ENCODE measurements at regions not wholly inside any gene's neighbourhood (a gene's known extent, or its start where the extent isn't known, plus 50 kb on each side); places are given as distances from the start of the nearest gene placed in this dataset.

DNA sequence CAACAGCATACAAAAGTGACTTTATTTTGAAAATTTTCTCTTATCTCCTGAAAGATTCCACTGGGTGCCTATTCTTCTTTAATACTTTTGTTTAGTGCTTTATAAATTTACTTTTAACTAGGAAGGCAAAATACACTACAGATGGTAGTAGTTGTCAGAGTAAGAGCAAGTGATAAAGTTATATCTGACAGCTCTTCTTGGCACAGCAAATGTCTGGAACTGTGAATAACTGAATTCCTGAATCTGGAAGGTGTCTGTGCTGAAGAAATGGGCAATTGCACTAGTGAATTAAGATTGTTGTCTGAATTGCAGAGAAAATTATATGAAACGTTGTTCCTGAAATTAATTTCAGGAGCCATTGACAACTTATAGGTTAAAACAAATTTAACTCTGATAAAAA lies 213.8 kb upstream of the CBLB start:
- TF ChIP-seq, protein P1, sequence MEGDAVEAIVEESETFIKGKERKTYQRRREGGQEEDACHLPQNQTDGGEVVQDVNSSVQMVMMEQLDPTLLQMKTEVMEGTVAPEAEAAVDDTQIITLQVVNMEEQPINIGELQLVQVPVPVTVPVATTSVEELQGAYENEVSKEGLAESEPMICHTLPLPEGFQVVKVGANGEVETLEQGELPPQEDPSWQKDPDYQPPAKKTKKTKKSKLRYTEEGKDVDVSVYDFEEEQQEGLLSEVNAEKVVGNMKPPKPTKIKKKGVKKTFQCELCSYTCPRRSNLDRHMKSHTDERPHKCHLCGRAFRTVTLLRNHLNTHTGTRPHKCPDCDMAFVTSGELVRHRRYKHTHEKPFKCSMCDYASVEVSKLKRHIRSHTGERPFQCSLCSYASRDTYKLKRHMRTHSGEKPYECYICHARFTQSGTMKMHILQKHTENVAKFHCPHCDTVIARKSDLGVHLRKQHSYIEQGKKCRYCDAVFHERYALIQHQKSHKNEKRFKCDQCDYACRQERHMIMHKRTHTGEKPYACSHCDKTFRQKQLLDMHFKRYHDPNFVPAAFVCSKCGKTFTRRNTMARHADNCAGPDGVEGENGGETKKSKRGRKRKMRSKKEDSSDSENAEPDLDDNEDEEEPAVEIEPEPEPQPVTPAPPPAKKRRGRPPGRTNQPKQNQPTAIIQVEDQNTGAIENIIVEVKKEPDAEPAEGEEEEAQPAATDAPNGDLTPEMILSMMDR (IDR thresholded peaks at IDR 0.05; ENCODE audit: borderline replicate concordance, insufficient read depth, low read depth, low read length), result no peak
- no peak overlapping the region for H3K4me3 ChIP-seq (ENCODE audit: low read depth, low read length)

DNA sequence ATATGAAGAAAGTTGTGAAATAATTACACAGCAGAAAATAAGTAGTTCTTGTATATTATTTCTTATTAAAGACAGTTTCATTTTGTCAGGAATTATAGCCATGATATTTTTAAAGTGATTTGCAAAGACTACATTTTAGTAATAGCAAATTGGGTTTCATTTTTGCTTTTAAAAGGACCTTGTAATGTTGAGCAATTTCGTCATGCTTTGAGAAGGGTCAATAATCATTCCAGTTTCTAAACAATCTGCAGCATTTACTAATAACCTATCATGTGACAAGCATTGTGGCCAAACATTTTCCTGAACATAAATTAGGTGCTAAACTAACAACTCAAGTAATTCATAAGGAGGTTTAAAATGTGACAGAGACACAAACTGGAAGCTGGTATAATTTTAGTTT lies 214.4 kb upstream of the CBLB start:
- no peak overlapping the region for H3K4me3 ChIP-seq (ENCODE audit: low read depth, low read length)
- TF ChIP-seq, protein P1 (IDR thresholded peaks at IDR 0.05; ENCODE audit: borderline replicate concordance, insufficient read depth, low read depth, low read length), result no peak

DNA sequence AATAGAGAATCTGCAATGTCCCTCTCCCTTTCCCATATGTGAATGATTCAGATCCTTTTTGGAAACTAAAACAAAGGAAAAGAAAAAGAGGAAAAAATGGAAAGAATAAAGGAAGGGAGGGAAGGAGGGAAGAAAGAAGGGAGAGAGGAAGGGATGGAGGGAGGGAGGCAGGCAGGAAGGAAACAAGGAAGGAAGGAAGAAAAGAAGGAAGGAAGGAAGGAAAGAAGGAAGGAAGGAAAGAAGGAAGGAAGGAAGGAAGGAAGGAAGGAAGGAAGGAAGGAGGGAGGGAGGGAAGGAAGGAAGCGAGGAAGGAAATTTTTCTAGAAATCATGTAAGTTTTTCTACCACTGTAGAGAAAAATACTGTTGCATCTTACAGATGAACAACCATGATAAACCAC lies 215.0 kb upstream of the CBLB start:
- no peak overlapping the region for H3K4me3 ChIP-seq (ENCODE audit: low read depth, low read length)
- TF ChIP-seq, protein P1 (IDR thresholded peaks at IDR 0.05; ENCODE audit: borderline replicate concordance, insufficient read depth, low read depth, low read length), result no peak

DNA sequence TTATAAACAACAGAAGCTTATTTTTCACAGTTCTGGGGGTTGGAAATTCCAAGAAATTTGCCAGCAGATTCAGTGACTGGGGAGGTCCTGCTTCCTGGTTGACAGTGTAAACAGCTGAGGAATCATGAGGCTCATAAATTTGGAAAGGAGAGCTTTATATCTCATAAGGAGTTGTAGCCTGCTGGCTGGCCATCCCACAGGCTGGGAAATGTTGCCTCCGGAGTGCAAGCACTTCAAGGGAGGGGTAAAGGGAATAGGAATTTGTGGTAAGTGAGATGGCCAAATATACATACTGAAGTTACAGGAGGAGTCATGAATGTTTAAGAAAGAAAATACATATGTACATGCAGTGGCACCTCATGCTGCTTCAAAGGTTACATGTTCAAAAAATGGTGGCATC lies 217.2 kb upstream of the CBLB start:
- H3K4me3 ChIP-seq (ENCODE audit: low read depth, low read length), result no peak overlapping the region
- TF ChIP-seq, protein P1 (IDR thresholded peaks at IDR 0.05; ENCODE audit: borderline replicate concordance, insufficient read depth, low read depth, low read length), result no peak

DNA sequence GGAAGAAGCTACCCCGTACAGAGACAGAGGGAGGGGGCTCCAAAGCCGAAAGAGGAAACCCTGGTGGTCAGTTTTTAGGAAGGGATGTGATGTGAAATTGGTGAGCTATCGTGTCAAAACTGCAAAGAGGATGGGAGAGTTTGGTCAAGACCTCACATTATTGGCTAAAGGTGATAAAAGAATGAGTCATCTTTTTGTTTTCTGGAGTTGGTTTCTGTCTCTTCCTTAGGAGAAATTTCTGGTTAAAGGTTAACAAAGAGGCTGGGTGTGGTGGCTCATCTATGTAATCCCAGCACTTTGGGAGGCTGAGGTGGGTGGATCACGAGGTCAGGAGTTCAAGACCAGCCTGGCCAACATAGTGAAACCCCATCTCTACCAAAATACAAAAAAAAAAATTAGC lies 217.8 kb upstream of the CBLB start:
- TF ChIP-seq, protein P1 (IDR thresholded peaks at IDR 0.05; ENCODE audit: borderline replicate concordance, insufficient read depth, low read depth, low read length), result no peak
- no peak overlapping the region for H3K4me3 ChIP-seq (ENCODE audit: low read depth, low read length)

DNA sequence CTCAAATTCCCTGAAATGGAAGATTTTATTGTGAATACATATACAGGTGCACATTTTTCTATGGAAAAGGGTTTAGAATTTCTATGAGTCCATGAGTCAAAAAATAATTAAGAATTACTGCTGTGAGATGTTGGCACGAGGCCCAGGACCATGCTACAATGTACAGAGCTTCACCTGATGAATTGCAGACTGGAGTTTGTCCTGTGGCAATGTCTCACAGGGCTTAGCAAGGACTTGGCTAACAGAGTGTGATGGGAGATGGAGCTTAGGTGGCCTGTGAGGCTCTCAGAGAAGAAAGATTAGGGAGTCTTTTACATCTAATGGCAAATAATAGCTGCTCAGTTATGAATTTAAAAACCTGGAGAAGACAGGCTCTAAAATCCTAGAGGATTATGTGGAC lies 219.5 kb upstream of the CBLB start:
- no peak overlapping the region for H3K4me3 ChIP-seq (ENCODE audit: low read depth, low read length)
- TF ChIP-seq, protein P1 (IDR thresholded peaks at IDR 0.05; ENCODE audit: borderline replicate concordance, insufficient read depth, low read depth, low read length), result no peak

DNA sequence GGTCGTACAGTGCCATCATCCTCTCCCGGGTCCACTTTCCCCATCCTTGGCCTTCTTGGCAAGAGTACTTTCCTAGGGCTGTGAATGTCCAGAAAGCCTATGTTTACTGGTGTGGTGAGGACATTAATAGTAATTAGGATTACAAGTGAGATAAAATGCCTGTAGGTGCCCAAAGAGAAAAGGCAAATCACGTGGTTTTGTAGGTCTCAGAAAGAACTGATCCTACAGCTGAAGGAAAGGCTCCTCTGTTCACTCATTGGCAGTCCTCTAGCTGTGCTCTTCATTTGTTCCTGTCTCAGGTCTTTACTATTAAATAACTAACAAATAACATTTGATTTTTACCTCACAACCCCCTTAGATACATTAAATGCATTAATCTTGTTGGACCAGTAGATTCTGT lies 220.1 kb upstream of the CBLB start:
- TF ChIP-seq, protein P1 (IDR thresholded peaks at IDR 0.05; ENCODE audit: borderline replicate concordance, insufficient read depth, low read depth, low read length), result no peak
- H3K4me3 ChIP-seq (ENCODE audit: low read depth, low read length), result no peak overlapping the region
